Posterior cingulate gyrus (tissue), 11 donors: ENCODE measurements at regions not wholly inside any gene's neighbourhood (a gene's known extent, or its start where the extent isn't known, plus 50 kb on each side); places are given as distances from the start of the nearest gene placed in this dataset.
"Not testable (repeated sequence)": the region's sequence is repeated elsewhere in the genome, so short reads cannot be mapped to it uniquely, and the experiment has no call there.

Experiments used
- DNase-seq, 10 donors: peaks; one replicate each; pipeline versions ENCODE4 v3.0.0 to v3.0.0-alpha.2; 2020 to 2021; ENCODE audit warnings: mixed read lengths in 3 of 10
- intact Hi-C: fragments of 100-400 bp; cut with DNase I; formaldehyde crosslinking; loops from one replicate; pipeline ENCODE4 v1.15.1; 2023

DNA sequence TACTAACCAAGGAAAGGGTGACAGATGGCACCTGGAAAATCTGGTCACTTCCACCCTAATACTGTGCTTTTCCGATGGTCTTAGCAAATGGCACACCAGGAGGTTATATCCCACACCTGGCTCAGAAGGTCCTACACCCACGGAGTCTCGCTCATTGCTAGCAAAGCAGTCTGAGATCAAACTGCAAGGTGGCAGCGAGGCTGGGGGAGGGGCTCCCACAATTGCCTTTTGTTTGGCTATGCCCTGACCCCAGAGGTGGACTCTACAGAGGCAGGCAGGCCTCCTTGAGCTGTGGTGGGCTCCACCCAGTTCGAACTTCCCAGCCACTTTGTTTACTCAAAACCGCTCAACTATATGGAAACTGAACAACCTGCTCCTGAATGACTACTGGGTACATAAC lies 50.3 kb upstream of the UGT2B15 start:
- intact Hi-C loops = not testable (repeated sequence)
- DNase-seq = peak in 1 of 10 donors; percentile 20

- DNase-seq = no peak
- intact Hi-C loops = no loop called here
Observed at GRCh38 chr4:68724426-68724825, 54.0 kb upstream of the UGT2B15 start.

GRCh38 chr4:68724922-68725321 lies 54.5 kb upstream of the UGT2B15 start:
- no peak for DNase-seq
- intact Hi-C loops = no loop called here

- intact Hi-C loops = no loop called here
- DNase-seq = no peak
Observed at GRCh38 chr4:68732653-68733466, 62.4 kb upstream of the UGT2B15 start.

GRCh38 chr4:68734095-68734494 lies 63.6 kb upstream of the UGT2B15 start:
- intact Hi-C loops = no loop called here

DNA sequence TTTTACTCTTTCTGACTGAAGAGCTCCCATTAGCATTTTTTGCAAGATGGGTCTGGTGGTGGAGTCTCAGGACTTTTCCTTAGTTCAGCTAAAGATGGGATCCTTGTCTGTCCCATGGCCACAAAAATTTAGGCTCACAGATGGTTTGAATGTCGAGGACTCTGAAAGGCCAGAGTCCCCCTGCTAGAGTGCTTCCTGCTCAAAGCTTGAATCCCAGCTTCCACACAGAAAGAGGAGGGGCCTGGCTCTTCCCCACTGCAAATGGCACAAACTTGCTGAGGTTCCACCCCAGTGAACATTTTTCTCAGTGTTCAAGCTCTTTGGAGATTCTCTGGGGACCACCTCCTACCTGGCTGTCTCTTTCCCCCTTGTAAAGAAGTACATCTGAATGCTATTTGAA lies 64.7 kb upstream of the UGT2B15 start:
- intact Hi-C loops = no loop called here
- DNase-seq = no peak

More at GRCh38 chr4:68734095-68734494, 63.6 kb upstream of the UGT2B15 start:
- no peak for DNase-seq

DNA sequence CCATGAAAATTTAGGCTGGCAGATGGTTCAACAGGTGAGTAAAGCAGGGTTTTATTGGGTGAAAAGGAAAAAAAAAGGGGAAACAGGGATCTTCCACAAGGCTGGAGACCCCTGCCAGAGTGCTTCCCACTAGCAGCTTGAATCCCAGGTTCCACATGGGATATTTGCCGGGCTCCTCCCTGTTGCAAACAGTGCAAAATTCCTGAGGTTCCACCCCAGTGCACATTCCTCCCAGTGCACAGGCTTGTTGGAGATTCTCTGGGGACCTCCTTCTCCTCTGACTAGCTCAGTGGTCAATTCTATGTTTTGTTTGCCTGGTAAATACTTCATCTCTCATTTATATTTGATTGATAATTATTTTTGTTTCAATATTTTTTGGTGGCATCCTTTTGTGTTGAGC lies 66.4 kb upstream of the UGT2B15 start:
- intact Hi-C loops = no loop called here
- no peak for DNase-seq

DNA sequence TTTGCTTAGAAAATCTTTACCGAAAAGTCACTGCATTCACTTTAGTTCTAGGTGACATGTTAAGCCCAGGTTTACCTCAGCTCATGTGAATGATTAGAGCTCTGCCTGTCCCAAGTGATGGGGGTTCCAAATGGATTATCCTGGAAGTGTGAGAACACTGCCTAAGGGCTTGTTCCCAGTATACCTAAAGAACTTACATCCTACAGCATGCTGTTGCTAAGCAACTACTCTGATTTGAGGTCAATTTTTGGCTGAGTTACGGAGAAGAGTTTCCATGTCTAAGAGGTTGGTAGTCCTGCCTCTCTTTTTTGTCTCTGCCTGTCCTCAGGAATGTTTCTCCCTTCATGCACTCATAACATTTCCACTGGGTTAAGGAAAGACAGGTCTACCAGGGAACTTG lies 67.6 kb upstream of the UGT2B15 start:
- no peak for DNase-seq
- intact Hi-C loops = no loop called here

DNA sequence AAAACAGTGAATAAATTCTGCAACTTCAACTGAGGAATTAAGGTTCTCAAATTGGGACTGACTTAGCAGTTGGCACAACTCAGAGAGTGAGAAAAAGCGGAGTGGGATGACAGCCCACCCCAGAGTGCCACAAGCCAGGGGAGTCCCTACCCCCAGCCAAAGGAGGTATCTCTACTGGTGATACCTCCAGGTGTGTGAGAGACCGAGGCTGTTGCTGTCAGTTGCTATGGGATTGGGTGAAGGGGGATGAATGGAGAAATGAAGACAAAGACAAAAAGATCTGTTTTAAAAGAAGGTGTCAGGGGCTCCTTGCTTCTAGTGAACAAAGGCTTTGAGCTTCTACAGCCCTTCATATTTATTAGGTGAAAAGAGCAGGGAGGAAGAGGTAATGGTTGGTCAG lies 71.4 kb upstream of the UGT2B10 start:
- intact Hi-C loops = no loop called here

GRCh38 chr4:68748181-68748991 lies 67.4 kb upstream of the UGT2B10 start:
- intact Hi-C loops = no loop called here
- no peak for DNase-seq

More for the DNA sequence above, 71.4 kb upstream of the UGT2B10 start:
- no peak for DNase-seq

GRCh38 chr4:68750555-68750954 lies 65.2 kb upstream of the UGT2B10 start:
- intact Hi-C loops = no loop called here
- no peak for DNase-seq

GRCh38 chr4:68751138-68751537 lies 64.7 kb upstream of the UGT2B10 start:
- intact Hi-C loops = no loop called here
- no peak for DNase-seq

GRCh38 chr4:68765876-68766275 lies 49.9 kb upstream of the UGT2B10 start:
- no peak for DNase-seq
- intact Hi-C loops = no loop called here
